ENCODE measurements at regions not wholly inside any gene's neighbourhood (a gene's known extent, or its start where the extent isn't known, plus 50 kb on each side); places are given as distances from the start of the nearest gene placed in this dataset.

- TF ChIP-seq ZNF589 (CRISPR knock-in tag; IDR thresholded peaks at IDR 0.05; ENCODE audit: low read depth) (no peak), RBM17 (IDR thresholded peaks at IDR 0.05; ENCODE audit: borderline replicate concordance, low read depth, low read length) (no peak), ZHX1 (conservative IDR thresholded peaks at IDR 0.05; ENCODE audit: low read length) (no peak), HEY1 (CRISPR knock-in tag; IDR thresholded peaks at IDR 0.05; ENCODE audit: borderline replicate concordance) (no peak), GABPA (tag; conservative IDR thresholded peaks at IDR 0.05; ENCODE audit: low read depth) (no peak), CREB1 (IDR thresholded peaks at IDR 0.05) (no peak), CREB1 (CRISPR knock-in tag; IDR thresholded peaks at IDR 0.05) (no peak), ZNF696 (CRISPR knock-in tag; conservative IDR thresholded peaks at IDR 0.05) (no peak), ETS1 (conservative IDR thresholded peaks at IDR 0.05; ENCODE audit: control insufficient read depth, low read depth, low read length) (no peak), ZNF282 (CRISPR knock-in tag; IDR thresholded peaks at IDR 0.05) (no peak), PHF8 (IDR thresholded peaks at IDR 0.05; ENCODE audit: borderline replicate concordance, low read length) (no peak), GATAD2B (IDR thresholded peaks at IDR 0.05; ENCODE audit: borderline replicate concordance) (no peak), HNRNPL (IDR thresholded peaks at IDR 0.05; ENCODE audit: low read depth, low read length) (no peak)
These were observed 69.4 kb upstream of the NAV3 start (continued) for GRCh38 chr12:77761286-77761685.
